OCI-LY7 (cell line): ENCODE measurements at regions not wholly inside any gene's neighbourhood (a gene's known extent, or its start where the extent isn't known, plus 50 kb on each side); places are given as distances from the start of the nearest gene placed in this dataset.

Experiments used
- BruUV-seq: library from RNA; stranded (reverse); fragments of 400-500 nt; replicated peaks from 2 replicates; lab custom pipeline; 2021; lab: Mats Ljungman, UMichigan
- CTCF ChIA-PET: fragments of 300-600 bp; sonication (Branson Sonifier 250); formaldehyde crosslinking; loops from one replicate; lab custom pipeline; 2022; ENCODE audit warnings: antibody characterized with exemption; ENCODE audit not compliant: unreplicated experiment; lab: Charles Lee
- POLR2A ChIA-PET: fragments of 300-600 bp; sonication (Branson Sonifier 250); formaldehyde crosslinking; loops from one replicate; lab custom pipeline; 2022; ENCODE audit warnings: antibody characterized with exemption; lab: Charles Lee
- DNase-seq: peaks from one replicate; pipeline ENCODE4 v3.0.0-alpha.2; 2015; ENCODE audit warnings: low spot score
- H2AFZ ChIP-seq: fragments of 200-600 bp; sonication (generic), shearing (Covaris generic); 2 replicates; pipeline ENCODE4 v1.6.1; 2014; ENCODE audit warnings: mild to moderate bottlenecking, antibody characterized with exemption, low read length, moderate library complexity
- H3K27ac ChIP-seq: fragments of 200-600 bp; sonication (generic); 2 replicates; pipeline ENCODE4 v1.5.1; 2014; ENCODE audit warnings: mixed run types, low read depth, mild to moderate bottlenecking, moderate library complexity, low read length, inconsistent platforms; ENCODE audit not compliant: poor library complexity, severe bottlenecking
- H3K36me3 ChIP-seq: fragments of 200-600 bp; sonication (generic); 2 replicates; pipeline ENCODE4 v1.6.1; 2014; ENCODE audit warnings: mild to moderate bottlenecking, antibody characterized with exemption, low read length, moderate library complexity, mixed read lengths; ENCODE audit not compliant: insufficient read depth
- H3K4me1 ChIP-seq: fragments of 200-600 bp; sonication (generic); 2 replicates; pipeline ENCODE4 v1.5.1; 2014; ENCODE audit warnings: mild to moderate bottlenecking, low read length; ENCODE audit not compliant: insufficient read depth, poor library complexity, severe bottlenecking
- H3K4me2 ChIP-seq: fragments of 200-600 bp; sonication (generic); 2 replicates; pipeline ENCODE4 v1.6.1; 2014; ENCODE audit warnings: mild to moderate bottlenecking, low read length
- H3K4me3 ChIP-seq: fragments of 200-600 bp; sonication (generic); 2 replicates; pipeline ENCODE4 v1.5.1; 2014; ENCODE audit warnings: mild to moderate bottlenecking, low read depth, low read length; ENCODE audit not compliant: poor library complexity, severe bottlenecking
- H3K79me2 ChIP-seq: fragments of 200-600 bp; sonication (generic); 2 replicates; pipeline ENCODE4 v1.6.1; 2016; ENCODE audit warnings: low read depth, mild to moderate bottlenecking, low read length, moderate library complexity, mixed read lengths; ENCODE audit not compliant: insufficient read depth
- H3K9me2 ChIP-seq: fragments of 200-600 bp; sonication (generic); 2 replicates; pipeline ENCODE4 v1.6.1; 2016; ENCODE audit warnings: mild to moderate bottlenecking, low read length, mixed read lengths; ENCODE audit not compliant: insufficient read depth
- H3K9me3 ChIP-seq: fragments of 200-600 bp; sonication (generic); 2 replicates; pipeline ENCODE4 v1.6.1; 2014; ENCODE audit warnings: mild to moderate bottlenecking, mixed run types, low read length, mixed read lengths
- H4K20me1 ChIP-seq: fragments of 200-600 bp; sonication (generic); 2 replicates; pipeline ENCODE4 v1.6.1; 2014; ENCODE audit warnings: mild to moderate bottlenecking, antibody characterized with exemption, low read length, moderate library complexity, mixed read lengths; ENCODE audit not compliant: insufficient read depth
- EZH2phosphoT487 ChIP-seq: fragments of 200-600 bp; sonication (generic); IDR thresholded peaks from 2 replicates; pipeline ENCODE4 v1.6.1; 2018; ENCODE audit warnings: low read depth, borderline replicate concordance, mild to moderate bottlenecking, mixed run types, antibody characterized with exemption, low read length, moderate library complexity, mixed read lengths
- intact Hi-C: fragments of 100-400 bp; cut with micrococcal nuclease; formaldehyde crosslinking; loops from one replicate; pipeline ENCODE4 v1.10.0; 2022; ENCODE audit not compliant: unreplicated experiment
- TF ChIP-seq, protein P1 (sequence below): fragments of 200-600 bp; sonication (generic); conservative IDR thresholded peaks from 2 replicates; pipeline ENCODE4 v1.5.1; 2014; ENCODE audit warnings: mild to moderate bottlenecking, antibody characterized with exemption, low read length, moderate library complexity, mixed read lengths

DNA sequence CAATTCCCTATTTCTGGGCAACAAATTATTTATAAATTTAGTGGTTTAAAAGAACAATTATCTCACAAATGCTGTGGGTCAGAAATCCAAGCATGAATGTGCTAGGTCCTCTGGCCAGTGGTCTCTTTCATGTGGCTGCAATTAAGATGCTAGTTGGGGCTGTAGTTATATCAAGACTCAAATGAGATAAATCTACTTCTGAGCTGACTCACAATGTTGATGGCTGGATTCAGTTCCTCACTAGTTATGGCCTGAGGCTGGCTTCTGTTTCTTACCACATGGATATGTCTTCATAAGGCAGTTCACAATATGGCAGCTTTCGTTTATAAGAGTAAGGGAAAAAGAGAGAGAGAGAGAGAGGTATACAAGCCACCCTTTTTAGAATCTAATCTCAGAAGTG, 717.0 kb downstream of the PRELID2 start:
- Histone ChIP-seq H3K36me3 (no peaks in the 10 kb centered on the region), H3K4me2 (no peak overlapping the region), H2AFZ (no peak overlapping the region), H3K9me2 (no peaks in the 10 kb centered on the region), H3K79me2 (no peaks in the 10 kb centered on the region), H3K4me1 (no peaks in the 10 kb centered on the region), H3K4me3 (no peak overlapping the region), H4K20me1 (no peaks in the 10 kb centered on the region), H3K9me3 (no peaks in the 10 kb centered on the region), H3K27ac (no peak overlapping the region)
- ChIA-PET CTCF (no interaction called here), POLR2A (no interaction called here)
- BruUV-seq, result no TSS peak
- no peak for TF ChIP-seq EZH2phosphoT487
- TF ChIP-seq, protein P1, sequence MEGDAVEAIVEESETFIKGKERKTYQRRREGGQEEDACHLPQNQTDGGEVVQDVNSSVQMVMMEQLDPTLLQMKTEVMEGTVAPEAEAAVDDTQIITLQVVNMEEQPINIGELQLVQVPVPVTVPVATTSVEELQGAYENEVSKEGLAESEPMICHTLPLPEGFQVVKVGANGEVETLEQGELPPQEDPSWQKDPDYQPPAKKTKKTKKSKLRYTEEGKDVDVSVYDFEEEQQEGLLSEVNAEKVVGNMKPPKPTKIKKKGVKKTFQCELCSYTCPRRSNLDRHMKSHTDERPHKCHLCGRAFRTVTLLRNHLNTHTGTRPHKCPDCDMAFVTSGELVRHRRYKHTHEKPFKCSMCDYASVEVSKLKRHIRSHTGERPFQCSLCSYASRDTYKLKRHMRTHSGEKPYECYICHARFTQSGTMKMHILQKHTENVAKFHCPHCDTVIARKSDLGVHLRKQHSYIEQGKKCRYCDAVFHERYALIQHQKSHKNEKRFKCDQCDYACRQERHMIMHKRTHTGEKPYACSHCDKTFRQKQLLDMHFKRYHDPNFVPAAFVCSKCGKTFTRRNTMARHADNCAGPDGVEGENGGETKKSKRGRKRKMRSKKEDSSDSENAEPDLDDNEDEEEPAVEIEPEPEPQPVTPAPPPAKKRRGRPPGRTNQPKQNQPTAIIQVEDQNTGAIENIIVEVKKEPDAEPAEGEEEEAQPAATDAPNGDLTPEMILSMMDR, result no peak
- intact Hi-C loops, result no loop called here
- no peak for DNase-seq

DNA sequence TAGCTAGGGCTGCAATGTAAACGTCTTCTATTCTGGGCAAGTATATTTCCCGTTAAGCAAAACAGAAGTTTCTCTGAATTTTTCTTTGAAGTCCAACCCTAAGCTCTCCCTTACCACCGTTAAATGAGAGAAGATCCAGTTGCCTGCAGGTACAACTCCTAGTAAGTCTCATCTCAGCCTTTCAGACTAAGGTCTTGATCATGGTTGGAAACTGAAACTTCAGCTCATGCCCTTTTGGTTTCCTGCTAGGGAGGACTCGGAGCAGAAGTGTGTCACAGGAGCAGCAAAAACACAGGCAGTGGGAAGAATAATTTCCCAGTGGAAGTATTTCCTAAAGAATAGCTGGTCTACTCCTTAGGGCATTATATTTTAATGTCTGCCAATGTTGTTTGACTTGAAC, 717.9 kb downstream of the PRELID2 start:
- no TSS peak for BruUV-seq

DNA sequence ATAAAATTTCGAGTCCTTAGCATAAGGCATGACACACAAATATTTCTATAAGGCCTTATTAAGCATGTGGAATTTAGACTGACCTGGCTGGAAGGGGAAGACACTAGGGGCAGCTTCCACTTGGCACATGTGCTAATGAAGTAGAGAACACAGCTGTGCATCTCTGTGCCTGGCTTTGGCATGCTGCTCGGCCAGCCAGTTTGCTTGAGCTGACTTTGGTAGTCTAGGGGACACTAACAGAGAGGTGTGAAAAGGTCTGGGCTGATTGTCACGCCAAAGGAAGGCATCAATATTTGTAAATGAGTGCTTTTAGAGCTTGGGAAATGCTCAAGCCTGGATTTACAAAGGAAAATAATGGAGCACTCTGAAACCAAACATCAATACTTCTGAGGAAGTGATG, 723.7 kb downstream of the PRELID2 start:
- POLR2A ChIA-PET, result no interaction called here
- Histone ChIP-seq H3K4me3 (no peak overlapping the region), H3K36me3 (no peaks in the 10 kb centered on the region), H3K4me2 (no peak overlapping the region), H3K4me1 (no peaks in the 10 kb centered on the region), H3K9me3 (no peaks in the 10 kb centered on the region), H2AFZ (no peak overlapping the region), H3K27ac (no peak overlapping the region), H3K9me2 (no peaks in the 10 kb centered on the region), H4K20me1 (no peaks in the 10 kb centered on the region), H3K79me2 (no peaks in the 10 kb centered on the region)
- DNase-seq, result no peak
- no TSS peak for BruUV-seq
- no peak for TF ChIP-seq EZH2phosphoT487
- TF ChIP-seq, protein P1, result no peak
- CTCF ChIA-PET, result no interaction called here
- intact Hi-C loops, result no loop called here

More for the DNA sequence above, 717.9 kb downstream of the PRELID2 start:
- H3K4me3 ChIP-seq, result no peak overlapping the region
- intact Hi-C loops, result no loop called here
- H3K9me2 ChIP-seq, result no peaks in the 10 kb centered on the region
- no peaks in the 10 kb centered on the region for H3K79me2 ChIP-seq
- H3K4me2 ChIP-seq, result no peak overlapping the region
- ChIA-PET CTCF (no interaction called here), POLR2A (no interaction called here)
- no peaks in the 10 kb centered on the region for H3K4me1 ChIP-seq
- no peak for DNase-seq
- TF ChIP-seq, protein P1, result no peak
- no peak for TF ChIP-seq EZH2phosphoT487
- no peak overlapping the region for H2AFZ ChIP-seq
- no peaks in the 10 kb centered on the region for H4K20me1 ChIP-seq
- no peaks in the 10 kb centered on the region for H3K36me3 ChIP-seq
- no peak overlapping the region for H3K27ac ChIP-seq
- no peaks in the 10 kb centered on the region for H3K9me3 ChIP-seq
